Dedifferentiated amniotic fluid mesenchymal stem cell (primary cell): ENCODE measurements at regions not wholly inside any gene's neighbourhood (a gene's known extent, or its start where the extent isn't known, plus 50 kb on each side); places are given as distances from the start of the nearest gene placed in this dataset.
A peak's percentile ranks its signal among the peaks of the same experiment; 100 is the strongest.

Source experiments
- DNase-seq: peaks from one replicate; pipeline ENCODE4 v3.0.0-alpha.2; 2016; ENCODE audit errors: extremely low spot score

GRCh38 chr11:97279341-97279740, 889.5 kb downstream of the JRKL start:
- no peak for DNase-seq

GRCh38 chr11:97280347-97280746, 890.5 kb downstream of the JRKL start:
- no peak for DNase-seq

GRCh38 chr11:97289823-97290222, 900.0 kb downstream of the JRKL start:
- DNase-seq, result no peak

GRCh38 chr11:97290464-97291041, 900.7 kb downstream of the JRKL start:
- DNase-seq, result no peak

- no peak for DNase-seq
Measured at GRCh38 chr11:97296301-97296700, 906.5 kb downstream of the JRKL start.

GRCh38 chr11:97309291-97309690, 919.5 kb downstream of the JRKL start:
- no peak for DNase-seq

GRCh38 chr11:97325693-97326092, 935.9 kb downstream of the JRKL start:
- no peak for DNase-seq

GRCh38 chr11:97332271-97332670, 942.5 kb downstream of the JRKL start:
- DNase-seq, result no peak

GRCh38 chr11:97336064-97336463, 946.3 kb downstream of the JRKL start:
- no peak for DNase-seq

- DNase-seq, result no peak
Measured at GRCh38 chr11:97345032-97345431, 955.2 kb downstream of the JRKL start.

- DNase-seq, result no peak
Measured at GRCh38 chr11:97349201-97349600, 959.4 kb downstream of the JRKL start.

GRCh38 chr11:97351939-97352338, 962.1 kb downstream of the JRKL start:
- DNase-seq, result no peak

GRCh38 chr11:97354026-97354425, 964.2 kb downstream of the JRKL start:
- no peak for DNase-seq

- no peak for DNase-seq
Measured at GRCh38 chr11:97354576-97354975, 964.8 kb downstream of the JRKL start.

GRCh38 chr11:97355230-97355629, 965.4 kb downstream of the JRKL start:
- DNase-seq, result no peak

- no peak for DNase-seq
Measured at GRCh38 chr11:97356144-97356543, 966.3 kb downstream of the JRKL start.

- no peak for DNase-seq
Measured at GRCh38 chr11:97359016-97359415, 969.2 kb downstream of the JRKL start.

- DNase-seq, result peak; percentile 38
Measured at GRCh38 chr11:97361812-97362378, 972.1 kb downstream of the JRKL start.

GRCh38 chr11:97363331-97363730, 973.5 kb downstream of the JRKL start:
- no peak for DNase-seq

- DNase-seq, result no peak
Measured at GRCh38 chr11:97364047-97364446, 974.2 kb downstream of the JRKL start.

- no peak for DNase-seq
Measured at GRCh38 chr11:97367406-97368083, 977.7 kb downstream of the JRKL start.

- DNase-seq, result no peak
Measured at GRCh38 chr11:97389270-97389669, 999.5 kb downstream of the JRKL start.

- no peak for DNase-seq
Measured at GRCh38 chr11:97398246-97398645, 1008.4 kb downstream of the JRKL start.

GRCh38 chr11:97409141-97409540, 1019.3 kb downstream of the JRKL start:
- DNase-seq, result no peak
